HG03097 (cell line): ENCODE measurements at regions not wholly inside any gene's neighbourhood (a gene's known extent, or its start where the extent isn't known, plus 50 kb on each side); places are given as distances from the start of the nearest gene placed in this dataset.
"Not testable (repeated sequence)": the region's sequence is repeated elsewhere in the genome, so short reads cannot be mapped to it uniquely, and the experiment has no call there.

Experiments used
- ATAC-seq: cut with Tn5 transposase; IDR thresholded peaks from one replicate; pipeline ENCODE4 v1.9.1; 2021; ENCODE audit not compliant: unreplicated experiment, low FRiP score

- no peak for ATAC-seq
Measured at GRCh38 chrX:84611843-84612636, 109.8 kb upstream of the HDX start.

GRCh38 chrX:84634201-84634782 is 132.0 kb upstream of the HDX start:
- ATAC-seq: no peak

GRCh38 chrX:84666086-84666485 is 163.8 kb upstream of the HDX start:
- no peak for ATAC-seq

DNA sequence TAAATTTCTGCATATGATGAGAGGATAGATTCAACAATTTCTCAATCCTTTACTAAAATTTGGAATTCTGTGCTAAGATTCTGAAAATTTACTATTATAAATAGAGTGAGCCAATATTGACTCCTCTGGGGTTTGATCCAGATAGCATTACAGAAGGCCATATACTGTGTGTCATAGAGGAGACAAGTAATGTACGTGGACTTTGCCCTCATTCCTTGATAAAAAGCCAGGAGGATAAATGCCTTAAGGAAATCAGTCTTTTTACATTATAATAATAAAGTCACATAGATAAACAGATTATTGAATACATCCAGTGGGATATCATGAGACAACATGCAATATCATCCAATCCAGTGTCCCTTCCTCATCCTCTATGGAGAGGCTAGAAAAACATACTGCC is 188.0 kb upstream of the HDX start:
- ATAC-seq: no peak

DNA sequence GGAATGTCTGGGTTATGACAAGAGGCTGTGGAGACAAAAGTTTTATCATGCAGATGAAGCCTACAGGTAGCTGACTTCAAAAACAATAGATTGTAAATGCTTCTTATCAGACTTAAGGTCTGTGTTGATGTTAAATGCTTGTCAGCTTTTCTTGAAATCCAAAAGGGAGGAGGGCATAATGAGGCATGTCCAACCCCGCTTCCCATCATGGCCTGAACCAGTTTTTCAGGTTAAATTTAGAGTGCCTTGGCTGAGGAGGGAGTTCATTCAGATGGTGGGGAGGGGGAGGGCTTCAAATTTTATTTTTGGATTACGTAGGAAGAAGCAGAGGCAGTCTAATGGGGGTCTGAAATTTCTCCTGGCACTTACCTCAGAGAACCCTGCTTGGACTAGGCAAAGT is 207.7 kb upstream of the HDX start:
- no peak for ATAC-seq

DNA sequence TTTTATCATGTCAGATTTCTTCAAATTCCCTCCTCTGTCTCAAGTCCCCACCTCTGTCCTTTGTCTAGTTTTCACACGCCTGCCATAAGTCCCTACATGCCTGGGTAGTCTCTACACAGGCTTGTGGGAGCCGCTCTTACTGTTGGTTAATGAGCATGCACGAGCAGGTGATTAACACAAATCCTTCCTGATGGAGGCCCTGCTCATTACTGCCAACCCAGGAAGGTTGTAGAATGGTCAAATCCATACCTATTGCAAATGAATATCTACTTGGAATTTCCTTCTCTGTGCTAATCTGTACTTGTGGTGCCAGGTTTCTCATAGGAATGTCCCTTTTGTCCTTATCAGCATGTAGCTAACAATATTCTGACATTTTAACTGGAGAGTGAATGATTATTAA is 208.4 kb upstream of the HDX start:
- no peak for ATAC-seq

DNA sequence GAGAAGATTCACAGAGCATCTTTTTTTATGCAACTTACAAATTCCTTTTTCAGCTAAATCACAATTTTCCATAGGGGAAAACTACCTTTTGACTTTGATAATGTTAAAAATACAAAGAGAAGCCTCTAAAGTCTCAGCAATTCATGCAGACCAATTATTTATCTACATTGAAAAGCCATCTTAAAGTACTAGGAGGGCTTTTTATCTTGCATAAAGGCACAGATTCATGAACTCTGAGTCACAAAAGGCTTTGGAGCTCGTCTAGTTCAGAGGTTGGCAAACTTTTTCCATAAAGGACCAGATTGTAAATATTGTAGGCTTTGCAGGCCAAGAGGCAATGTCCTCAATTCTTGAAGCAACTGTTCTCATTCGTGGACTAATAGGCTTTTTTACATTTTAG is 210.4 kb upstream of the HDX start:
- no peak for ATAC-seq

GRCh38 chrX:84715315-84715714 is 213.1 kb upstream of the HDX start:
- ATAC-seq: no peak

- ATAC-seq: no peak
Measured at GRCh38 chrX:84717343-84717742, 215.1 kb upstream of the HDX start.

GRCh38 chrX:84721416-84721815 is 219.2 kb upstream of the HDX start:
- no peak for ATAC-seq

DNA sequence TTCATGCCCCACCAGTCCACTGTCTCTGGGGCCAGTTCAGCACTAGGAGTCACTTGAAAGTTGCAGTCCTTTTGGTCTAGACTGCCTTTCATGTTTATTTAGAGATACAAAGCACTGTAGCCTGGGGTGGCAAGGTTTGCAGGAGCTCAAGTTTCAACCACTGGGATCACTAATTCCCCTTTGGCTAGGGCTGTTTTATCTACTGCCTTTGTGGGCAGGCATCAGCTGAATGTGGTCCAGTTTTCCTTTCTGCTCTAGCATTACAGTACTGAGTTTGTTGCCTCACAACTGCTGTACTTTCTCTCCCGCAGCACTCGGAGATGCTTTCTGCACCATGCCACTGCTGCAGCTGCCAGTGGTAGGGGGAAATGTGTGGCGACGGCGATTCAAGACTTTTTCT is 222.3 kb upstream of the HDX start:
- no peak for ATAC-seq

- no peak for ATAC-seq
Measured at GRCh38 chrX:84729408-84729807, 227.2 kb upstream of the HDX start.

GRCh38 chrX:84729809-84730208 is 227.6 kb upstream of the HDX start:
- ATAC-seq: peak; percentile 100

- no peak for ATAC-seq
Measured at GRCh38 chrX:84735025-84735424, 232.8 kb upstream of the HDX start.

GRCh38 chrX:84737471-84737871 is 235.2 kb upstream of the HDX start:
- ATAC-seq: no peak

- no peak for ATAC-seq
Measured at GRCh38 chrX:84747516-84747915, 245.3 kb upstream of the HDX start.

- ATAC-seq: no peak
Measured at GRCh38 chrX:84748965-84749656, 246.9 kb upstream of the HDX start.

- ATAC-seq: no peak
Measured at GRCh38 chrX:84760560-84760959, 243.1 kb upstream of the APOOL start.

DNA sequence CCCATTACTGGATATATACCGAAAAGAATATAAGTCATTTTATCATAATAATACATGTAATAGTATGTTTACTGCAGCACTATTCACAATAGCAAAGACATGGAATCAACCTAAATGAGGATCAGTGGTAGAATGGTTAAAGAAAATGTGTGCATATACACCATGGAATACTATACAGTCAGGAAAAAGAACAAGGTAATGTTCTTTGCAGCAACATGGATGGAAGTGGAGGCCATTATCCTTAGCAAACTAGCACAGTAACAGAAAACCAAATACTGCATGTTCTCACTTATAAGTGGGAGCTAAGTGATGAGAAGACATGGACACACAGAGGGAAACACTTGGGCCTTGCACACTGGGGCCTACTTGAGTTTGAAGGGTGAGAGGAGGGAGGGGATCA is 207.4 kb upstream of the APOOL start:
- ATAC-seq: no peak

DNA sequence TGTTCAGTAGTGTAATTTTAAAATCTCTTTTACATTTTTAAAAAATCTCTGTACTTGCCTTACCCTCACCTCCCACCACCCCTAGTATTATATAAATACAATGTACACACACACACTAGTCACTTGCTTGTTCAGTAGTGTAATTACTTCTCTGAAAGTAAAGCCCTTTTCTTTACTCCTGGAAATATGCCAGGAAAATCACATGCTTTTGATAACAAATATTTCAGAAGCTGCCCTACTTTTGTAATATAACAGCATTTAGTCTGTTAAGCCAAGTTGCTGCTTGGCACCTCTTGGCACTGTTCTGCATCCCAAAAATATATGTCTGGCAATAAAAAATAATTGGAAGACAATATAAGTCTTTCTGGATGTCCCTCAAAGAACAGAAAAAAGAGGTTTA is 172.8 kb upstream of the APOOL start:
- no peak for ATAC-seq

- not testable (repeated sequence) for ATAC-seq
Measured at GRCh38 chrX:84846541-84846940, 157.1 kb upstream of the APOOL start.

DNA sequence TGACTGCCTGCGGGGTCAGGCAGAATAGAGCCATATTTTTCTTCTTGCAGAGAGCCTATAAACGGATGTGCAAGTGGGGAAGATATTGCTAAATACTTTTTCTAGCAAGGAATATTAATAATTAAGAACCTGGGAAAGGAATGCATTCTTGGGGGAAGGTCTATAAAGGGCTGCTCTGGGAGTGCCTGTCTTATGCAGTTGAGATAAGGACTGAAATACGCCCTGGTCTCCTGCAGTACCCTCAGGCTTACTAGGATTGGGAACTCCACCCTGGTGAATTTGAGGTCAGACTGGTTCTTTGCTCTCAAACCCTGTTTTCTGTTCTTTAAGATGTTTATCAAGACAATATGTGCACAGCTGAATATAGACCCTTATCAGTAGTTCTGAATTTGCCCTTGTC is 152.5 kb upstream of the APOOL start:
- not testable (repeated sequence) for ATAC-seq
